ENCODE measurements at regions not wholly inside any gene's neighbourhood (a gene's known extent, or its start where the extent isn't known, plus 50 kb on each side); places are given as distances from the start of the nearest gene placed in this dataset.

- no peak overlapping the region for H3K4me3 ChIP-seq
- no peak for DNase-seq (ENCODE audit: low spot score)
- no peak for TF ChIP-seq CTCF (IDR thresholded peaks at IDR 0.05)
- no peak overlapping the region for H3K27ac ChIP-seq
Measured at GRCh38 chr20:52447225-52447551, 255.6 kb upstream of the ZFP64 start.

- no peak for DNase-seq (ENCODE audit: low spot score)
- no peak for TF ChIP-seq CTCF (IDR thresholded peaks at IDR 0.05)
- Histone ChIP-seq H3K27ac (no peak overlapping the region), H3K4me3 (no peak overlapping the region)
Measured at GRCh38 chr20:52446421-52447224, 255.0 kb upstream of the ZFP64 start.

- no peak for DNase-seq (ENCODE audit: low spot score)
- Histone ChIP-seq H3K27ac (no peak overlapping the region), H3K4me3 (no peak overlapping the region)
- no peak for TF ChIP-seq CTCF (IDR thresholded peaks at IDR 0.05)
Measured at GRCh38 chr20:52444455-52444854, 252.9 kb upstream of the ZFP64 start.

GRCh38 chr20:52443874-52444273, 252.3 kb upstream of the ZFP64 start:
- Histone ChIP-seq H3K27ac (no peak overlapping the region), H3K4me3 (no peak overlapping the region)
- TF ChIP-seq CTCF (IDR thresholded peaks at IDR 0.05) = no peak
- no peak for DNase-seq (ENCODE audit: low spot score)

GRCh38 chr20:52441710-52442109, 250.1 kb upstream of the ZFP64 start:
- no peak for DNase-seq (ENCODE audit: low spot score)
- H3K4me3 ChIP-seq = no peak overlapping the region
- TF ChIP-seq CTCF (IDR thresholded peaks at IDR 0.05) = no peak
- no peak overlapping the region for H3K27ac ChIP-seq

- TF ChIP-seq CTCF (IDR thresholded peaks at IDR 0.05) = no peak
- H3K27ac ChIP-seq = no peak overlapping the region
- H3K4me3 ChIP-seq = no peak overlapping the region
- no peak for DNase-seq (ENCODE audit: low spot score)
Measured at GRCh38 chr20:52439375-52439774, 247.8 kb upstream of the ZFP64 start.

- H3K4me3 ChIP-seq = no peak overlapping the region
- TF ChIP-seq CTCF (IDR thresholded peaks at IDR 0.05) = no peak
- H3K27ac ChIP-seq = no peak overlapping the region
- no peak for DNase-seq (ENCODE audit: low spot score)
Measured at GRCh38 chr20:52438326-52438963, 246.9 kb upstream of the ZFP64 start.

Data from coronary artery (tissue), 2 donors.